ENCODE measurements at regions not wholly inside any gene's neighbourhood (a gene's known extent, or its start where the extent isn't known, plus 50 kb on each side); places are given as distances from the start of the nearest gene placed in this dataset.

GRCh38 chr2:62339413-62339812 lies 143.5 kb downstream of the B3GNT2 start:
- peak; percentile 12 for TF ChIP-seq CTCF (IDR thresholded peaks at IDR 0.05; ENCODE audit: insufficient read depth, low read length, poor library complexity, severe bottlenecking)
- no peak overlapping the region for H3K4me3 ChIP-seq (replicated peaks; ENCODE audit: low read depth, low read length)
- H3K27me3 ChIP-seq (replicated peaks; ENCODE audit: control insufficient read depth, insufficient read depth, low read length) = no peaks in the 10 kb centered on the region
- H3K36me3 ChIP-seq (ENCODE audit: control insufficient read depth, insufficient read depth, low read length) = no peaks in the 10 kb centered on the region
- DNase-seq (ENCODE audit: extremely low read depth, insufficient read length) = no peak

- DNase-seq (ENCODE audit: extremely low read depth, insufficient read length) = no peak
- no peak overlapping the region for H3K4me3 ChIP-seq (replicated peaks; ENCODE audit: low read depth, low read length)
- H3K27me3 ChIP-seq (replicated peaks; ENCODE audit: control insufficient read depth, insufficient read depth, low read length) = no peaks in the 10 kb centered on the region
- TF ChIP-seq CTCF (IDR thresholded peaks at IDR 0.05; ENCODE audit: insufficient read depth, low read length, poor library complexity, severe bottlenecking) = no peak
- no peaks in the 10 kb centered on the region for H3K36me3 ChIP-seq (ENCODE audit: control insufficient read depth, insufficient read depth, low read length)
Measured at GRCh38 chr2:62338111-62338510, 142.2 kb downstream of the B3GNT2 start.

DNA sequence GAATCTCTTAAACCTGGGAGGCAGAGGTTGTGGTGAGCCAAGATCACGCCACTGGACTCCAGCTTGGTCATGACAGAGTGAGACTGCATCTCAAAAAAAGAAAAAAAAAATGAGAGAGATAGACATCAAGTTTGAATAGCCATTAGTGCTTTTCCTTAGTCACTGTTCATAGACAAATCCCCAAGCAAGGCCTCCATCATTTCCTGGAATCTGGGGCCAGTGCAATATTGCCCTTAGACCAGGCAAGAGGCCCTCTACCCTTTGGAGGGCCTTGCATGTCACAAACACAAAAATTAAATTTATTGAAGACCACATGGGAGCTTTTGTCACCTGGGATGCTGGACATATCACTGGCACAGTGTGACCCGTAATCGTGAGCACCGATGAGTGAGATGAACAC lies 141.5 kb downstream of the B3GNT2 start:
- Histone ChIP-seq H3K4me3 (replicated peaks; ENCODE audit: low read depth, low read length) (no peak overlapping the region), H3K36me3 (ENCODE audit: control insufficient read depth, insufficient read depth, low read length) (no peaks in the 10 kb centered on the region), H3K27me3 (replicated peaks; ENCODE audit: control insufficient read depth, insufficient read depth, low read length) (no peaks in the 10 kb centered on the region)
- TF ChIP-seq CTCF (IDR thresholded peaks at IDR 0.05; ENCODE audit: insufficient read depth, low read length, poor library complexity, severe bottlenecking) = no peak
- no peak for DNase-seq (ENCODE audit: extremely low read depth, insufficient read length)

GRCh38 chr2:62335612-62336011 lies 139.7 kb downstream of the B3GNT2 start:
- no peak for DNase-seq (ENCODE audit: extremely low read depth, insufficient read length)
- TF ChIP-seq CTCF (IDR thresholded peaks at IDR 0.05; ENCODE audit: insufficient read depth, low read length, poor library complexity, severe bottlenecking) = no peak
- no peaks in the 10 kb centered on the region for H3K27me3 ChIP-seq (replicated peaks; ENCODE audit: control insufficient read depth, insufficient read depth, low read length)
- no peak overlapping the region for H3K4me3 ChIP-seq (replicated peaks; ENCODE audit: low read depth, low read length)
- H3K36me3 ChIP-seq (ENCODE audit: control insufficient read depth, insufficient read depth, low read length) = no peaks in the 10 kb centered on the region

- H3K4me3 ChIP-seq (replicated peaks; ENCODE audit: low read depth, low read length) = no peak overlapping the region
- DNase-seq (ENCODE audit: extremely low read depth, insufficient read length) = peak; percentile 34
- H3K27me3 ChIP-seq (replicated peaks; ENCODE audit: control insufficient read depth, insufficient read depth, low read length) = no peaks in the 10 kb centered on the region
- H3K36me3 ChIP-seq (ENCODE audit: control insufficient read depth, insufficient read depth, low read length) = no peaks in the 10 kb centered on the region
- TF ChIP-seq CTCF (IDR thresholded peaks at IDR 0.05; ENCODE audit: insufficient read depth, low read length, poor library complexity, severe bottlenecking) = no peak
Measured at GRCh38 chr2:62334440-62335058, 138.6 kb downstream of the B3GNT2 start.

GRCh38 chr2:62334009-62334408 lies 138.1 kb downstream of the B3GNT2 start:
- DNase-seq (ENCODE audit: extremely low read depth, insufficient read length) = no peak
- no peak overlapping the region for H3K4me3 ChIP-seq (replicated peaks; ENCODE audit: low read depth, low read length)
- TF ChIP-seq CTCF (IDR thresholded peaks at IDR 0.05; ENCODE audit: insufficient read depth, low read length, poor library complexity, severe bottlenecking) = no peak
- H3K27me3 ChIP-seq (replicated peaks; ENCODE audit: control insufficient read depth, insufficient read depth, low read length) = no peaks in the 10 kb centered on the region
- no peaks in the 10 kb centered on the region for H3K36me3 ChIP-seq (ENCODE audit: control insufficient read depth, insufficient read depth, low read length)

Measured in GM06990 (cell line).